Chondrocyte (in vitro differentiated cells): ENCODE measurements at regions not wholly inside any gene's neighbourhood (a gene's known extent, or its start where the extent isn't known, plus 50 kb on each side); places are given as distances from the start of the nearest gene placed in this dataset.

ENCODE experiments used
- DNase-seq: peaks from one replicate; pipeline ENCODE4 v3.0.0; 2021; ENCODE audit warnings: mixed read lengths, low spot score
- H3K27ac Mint-ChIP-seq: one replicate; pipeline ENCODE4 v1.8.0; 2021; ENCODE audit warnings: mild to moderate bottlenecking, moderate library complexity, mixed read lengths; ENCODE audit not compliant: unreplicated experiment
- H3K27me3 Mint-ChIP-seq: 2 replicates; pipeline ENCODE4 v1.8.0; 2021; ENCODE audit warnings: low read depth, mixed read lengths
- H3K36me3 Mint-ChIP-seq: 2 replicates; pipeline ENCODE4 v1.8.0; 2021; ENCODE audit warnings: low read depth, mixed read lengths
- H3K4me1 Mint-ChIP-seq: 2 replicates; pipeline ENCODE4 v1.8.0; 2021; ENCODE audit warnings: low read depth, mild to moderate bottlenecking, mixed read lengths
- H3K4me3 Mint-ChIP-seq: one replicate; pipeline ENCODE4 v1.8.0; 2021; ENCODE audit warnings: mild to moderate bottlenecking, moderate library complexity, mixed read lengths; ENCODE audit not compliant: unreplicated experiment
- H3K9me3 Mint-ChIP-seq: 2 replicates; pipeline ENCODE4 v1.8.0; 2021; ENCODE audit warnings: low read depth, mixed read lengths
- TF ChIP-seq, protein P1 (sequence below): fragments of 200-600 bp; sonication (generic); IDR thresholded peaks from 2 replicates; pipeline ENCODE4 v1.5.0; 2021; ENCODE audit warnings: antibody characterized with exemption, mild to moderate bottlenecking, moderate library complexity

DNA sequence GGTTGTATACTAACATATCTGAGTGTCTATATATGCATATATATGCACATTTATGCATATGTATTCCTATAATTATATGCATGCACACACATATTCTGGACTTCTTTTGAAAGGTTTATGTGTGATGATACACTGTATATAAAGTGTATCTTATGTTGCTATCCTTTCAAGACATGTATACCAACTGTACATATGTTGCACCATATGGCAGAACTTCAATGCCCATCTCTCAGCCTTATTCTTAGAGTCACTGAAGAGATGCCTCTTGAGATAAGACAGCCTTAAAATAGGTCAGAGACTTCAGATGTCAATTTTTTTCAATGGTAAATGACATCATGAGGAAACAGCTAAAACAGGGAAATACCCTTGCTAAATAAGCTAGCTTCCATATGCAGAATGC, 461.4 kb downstream of the SPATA31D1 start:
- Mint-ChIP-seq H3K9me3 (peaks cover 48% of the 10 kb centered on the region), H3K36me3 (peaks cover 8% of the 10 kb centered on the region), H3K4me1 (no peaks in the 10 kb centered on the region), H3K27ac (no peak overlapping the region), H3K27me3 (no peaks in the 10 kb centered on the region), H3K4me3 (no peak overlapping the region)
- DNase-seq, result no peak
- TF ChIP-seq, protein P1, sequence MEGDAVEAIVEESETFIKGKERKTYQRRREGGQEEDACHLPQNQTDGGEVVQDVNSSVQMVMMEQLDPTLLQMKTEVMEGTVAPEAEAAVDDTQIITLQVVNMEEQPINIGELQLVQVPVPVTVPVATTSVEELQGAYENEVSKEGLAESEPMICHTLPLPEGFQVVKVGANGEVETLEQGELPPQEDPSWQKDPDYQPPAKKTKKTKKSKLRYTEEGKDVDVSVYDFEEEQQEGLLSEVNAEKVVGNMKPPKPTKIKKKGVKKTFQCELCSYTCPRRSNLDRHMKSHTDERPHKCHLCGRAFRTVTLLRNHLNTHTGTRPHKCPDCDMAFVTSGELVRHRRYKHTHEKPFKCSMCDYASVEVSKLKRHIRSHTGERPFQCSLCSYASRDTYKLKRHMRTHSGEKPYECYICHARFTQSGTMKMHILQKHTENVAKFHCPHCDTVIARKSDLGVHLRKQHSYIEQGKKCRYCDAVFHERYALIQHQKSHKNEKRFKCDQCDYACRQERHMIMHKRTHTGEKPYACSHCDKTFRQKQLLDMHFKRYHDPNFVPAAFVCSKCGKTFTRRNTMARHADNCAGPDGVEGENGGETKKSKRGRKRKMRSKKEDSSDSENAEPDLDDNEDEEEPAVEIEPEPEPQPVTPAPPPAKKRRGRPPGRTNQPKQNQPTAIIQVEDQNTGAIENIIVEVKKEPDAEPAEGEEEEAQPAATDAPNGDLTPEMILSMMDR, result no peak

DNA sequence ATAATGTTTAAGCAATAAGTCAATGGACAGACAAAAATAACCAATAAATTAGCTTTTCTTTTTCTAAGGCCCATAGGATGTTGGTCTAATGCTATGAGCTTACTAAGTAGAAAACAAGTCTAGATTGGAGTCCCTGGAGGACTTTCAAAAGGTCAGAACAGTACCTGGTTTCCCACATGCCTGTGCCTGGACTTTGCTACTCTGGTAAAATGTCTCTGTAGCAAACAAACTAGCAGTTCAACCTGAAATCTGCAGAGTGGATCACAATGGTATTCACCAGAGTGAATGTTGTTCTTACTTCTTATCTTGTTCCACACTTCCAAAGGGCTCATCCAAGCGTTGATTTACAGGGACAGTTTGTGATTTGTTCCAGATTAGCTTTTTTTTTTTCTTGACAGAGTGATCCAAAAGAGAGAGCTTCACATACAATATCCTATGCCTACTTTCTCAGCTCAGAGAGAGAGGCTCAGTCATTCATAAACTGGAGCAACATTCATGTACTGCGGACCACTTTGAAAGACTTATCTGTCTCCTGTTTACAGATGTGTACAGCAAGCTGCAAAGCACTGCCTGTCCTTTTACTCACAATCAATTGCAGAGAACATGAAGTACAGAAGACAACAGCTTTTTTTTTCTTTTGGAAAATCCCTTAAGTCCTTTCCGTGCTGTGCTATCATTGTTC, 466.1 kb downstream of the SPATA31D1 start:
- no peaks in the 10 kb centered on the region for H3K36me3 Mint-ChIP-seq
- H3K4me1 Mint-ChIP-seq, result peaks cover 4% of the 10 kb centered on the region
- H3K9me3 Mint-ChIP-seq, result peaks cover 18% of the 10 kb centered on the region
- no peak for DNase-seq
- no peak overlapping the region for H3K27ac Mint-ChIP-seq
- TF ChIP-seq, protein P1, result no peak
- H3K4me3 Mint-ChIP-seq, result no peak overlapping the region
- no peaks in the 10 kb centered on the region for H3K27me3 Mint-ChIP-seq

DNA sequence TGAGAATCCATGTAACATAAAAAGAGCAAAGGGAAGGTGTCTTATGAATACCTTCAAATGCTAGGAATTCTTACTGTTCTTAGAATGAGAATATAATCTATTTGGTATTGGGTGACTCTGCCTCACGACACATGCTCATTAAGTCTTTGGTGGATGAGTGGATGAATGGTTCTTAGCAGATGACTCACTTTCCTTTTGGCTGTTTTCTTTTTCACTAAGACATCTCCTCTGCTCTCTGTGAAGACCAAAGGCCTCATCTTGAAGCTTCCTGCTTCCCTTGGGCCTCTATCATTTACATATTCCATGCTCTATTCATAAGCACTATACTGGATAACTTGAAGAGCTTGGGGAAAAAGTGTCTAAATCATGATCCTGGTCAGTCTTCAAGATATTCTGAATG, 468.1 kb downstream of the SPATA31D1 start:
- H3K27ac Mint-ChIP-seq, result no peak overlapping the region

DNA sequence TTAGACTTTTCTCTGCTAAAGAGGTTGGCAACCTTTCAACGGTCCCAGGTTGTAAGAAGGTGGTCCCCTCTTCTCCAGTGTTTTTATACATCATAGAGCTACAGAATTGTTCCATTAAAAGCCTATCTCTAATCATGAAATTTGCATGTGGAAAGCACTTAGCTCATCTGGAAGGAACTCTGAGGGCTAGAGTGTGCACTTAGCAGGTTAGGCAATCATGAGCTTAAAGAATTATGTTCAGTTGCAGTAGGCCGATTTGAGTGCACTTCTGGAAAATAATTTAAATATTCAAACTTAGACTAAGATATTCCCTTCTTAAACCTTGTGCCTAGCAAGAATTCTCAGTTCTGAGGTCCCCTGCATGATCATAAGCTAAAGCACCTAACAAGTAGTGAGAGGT, 468.7 kb downstream of the SPATA31D1 start:
- Mint-ChIP-seq H3K4me1 (peaks cover 4% of the 10 kb centered on the region), H3K27me3 (no peaks in the 10 kb centered on the region), H3K27ac (no peak overlapping the region), H3K9me3 (peaks cover 3% of the 10 kb centered on the region), H3K36me3 (no peaks in the 10 kb centered on the region), H3K4me3 (no peak overlapping the region)
- TF ChIP-seq, protein P1, result no peak
- no peak for DNase-seq

More for the DNA sequence above, 468.1 kb downstream of the SPATA31D1 start:
- peaks cover 4% of the 10 kb centered on the region for H3K4me1 Mint-ChIP-seq
- H3K4me3 Mint-ChIP-seq, result no peak overlapping the region
- DNase-seq, result no peak
- peaks cover 10% of the 10 kb centered on the region for H3K9me3 Mint-ChIP-seq
- no peaks in the 10 kb centered on the region for H3K27me3 Mint-ChIP-seq
- no peaks in the 10 kb centered on the region for H3K36me3 Mint-ChIP-seq
- TF ChIP-seq, protein P1, result no peak

DNA sequence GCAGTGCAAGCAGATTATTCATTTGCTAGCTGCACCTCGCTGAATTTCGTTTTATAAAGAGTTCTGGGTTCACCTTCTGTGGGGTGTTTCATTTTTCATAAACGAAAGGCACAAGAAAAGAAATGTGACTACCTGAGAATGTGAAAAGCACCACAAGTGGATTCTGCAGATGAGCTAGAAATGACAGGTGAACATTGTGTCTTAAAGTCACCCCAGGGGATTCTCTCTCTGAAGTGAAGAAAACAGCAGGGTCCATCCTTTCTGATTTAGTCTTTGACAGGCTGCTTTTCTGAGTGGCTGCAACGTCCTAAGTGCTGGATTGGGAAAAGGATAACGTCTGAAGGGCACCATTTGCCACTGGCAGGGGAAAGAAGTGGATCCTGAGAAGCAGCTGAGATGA, 469.3 kb downstream of the SPATA31D1 start:
- H3K4me1 Mint-ChIP-seq, result peaks cover 4% of the 10 kb centered on the region
- TF ChIP-seq, protein P1, result no peak
- no peaks in the 10 kb centered on the region for H3K9me3 Mint-ChIP-seq
- DNase-seq, result no peak
- no peaks in the 10 kb centered on the region for H3K27me3 Mint-ChIP-seq
- H3K27ac Mint-ChIP-seq, result no peak overlapping the region
- H3K36me3 Mint-ChIP-seq, result no peaks in the 10 kb centered on the region
- H3K4me3 Mint-ChIP-seq, result no peak overlapping the region
